ENCODE measurements at regions not wholly inside any gene's neighbourhood (a gene's known extent, or its start where the extent isn't known, plus 50 kb on each side); places are given as distances from the start of the nearest gene placed in this dataset.

DNA sequence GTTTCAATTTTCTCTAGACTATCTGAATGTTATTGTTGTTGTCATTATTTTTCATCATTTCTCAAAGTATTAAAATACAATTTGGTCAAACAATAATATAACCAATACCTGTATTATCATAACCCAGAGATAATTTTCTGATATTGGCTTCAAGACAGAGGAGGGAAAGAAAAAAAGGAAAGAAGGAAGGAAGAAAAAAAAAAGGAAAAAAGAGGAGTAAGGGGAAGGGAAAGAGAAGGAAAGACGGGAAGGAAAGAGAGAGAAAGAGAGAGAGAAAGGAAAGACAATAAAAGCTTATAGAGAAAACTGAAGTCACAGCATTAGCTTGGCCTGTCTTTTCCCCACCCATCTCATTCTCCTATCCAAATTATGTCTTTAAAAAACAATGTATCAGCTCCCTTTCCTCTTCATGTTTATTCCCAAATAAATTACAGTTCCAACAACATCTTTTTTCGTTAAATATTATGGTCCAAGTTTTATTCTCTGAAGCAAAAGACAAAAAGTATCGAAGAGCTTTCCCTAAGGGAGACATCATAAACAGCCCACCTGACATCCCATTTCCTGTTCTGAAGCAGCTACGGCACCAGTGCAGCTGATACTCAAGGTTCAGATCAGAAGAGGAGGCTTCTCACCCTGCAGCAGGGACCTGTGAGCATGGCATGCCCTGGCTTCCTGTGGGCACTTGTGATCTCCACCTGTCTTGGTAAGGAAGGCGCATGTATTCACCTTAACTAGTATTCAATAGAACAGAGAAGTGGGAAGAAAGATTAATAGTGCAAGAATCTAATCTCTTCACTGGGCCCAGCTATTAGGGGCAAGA lies 308.3 kb downstream of the DAD1 start:
- intact Hi-C loops (cut with DNase I; ENCODE audit: low total_unique reads) (no loop called here), in situ Hi-C loops (cut with MboI; ENCODE audit: low pct_ligation_motif_present in 1 of 4, low pct_unique_long_range_greater_than_20kb in 1 of 4, low sequenced_read_pairs in 3 of 4) (no loop called here)
- Histone ChIP-seq H3K27ac (no peak overlapping the region), H3K4me1 (no peaks in the 10 kb centered on the region), H3K4me3 (no peak overlapping the region), H3K9me3 (no peaks in the 10 kb centered on the region), H3K36me3 (no peaks in the 10 kb centered on the region), H3K27me3 (peaks cover 4% of the 10 kb centered on the region)
- TF ChIP-seq, protein P1, sequence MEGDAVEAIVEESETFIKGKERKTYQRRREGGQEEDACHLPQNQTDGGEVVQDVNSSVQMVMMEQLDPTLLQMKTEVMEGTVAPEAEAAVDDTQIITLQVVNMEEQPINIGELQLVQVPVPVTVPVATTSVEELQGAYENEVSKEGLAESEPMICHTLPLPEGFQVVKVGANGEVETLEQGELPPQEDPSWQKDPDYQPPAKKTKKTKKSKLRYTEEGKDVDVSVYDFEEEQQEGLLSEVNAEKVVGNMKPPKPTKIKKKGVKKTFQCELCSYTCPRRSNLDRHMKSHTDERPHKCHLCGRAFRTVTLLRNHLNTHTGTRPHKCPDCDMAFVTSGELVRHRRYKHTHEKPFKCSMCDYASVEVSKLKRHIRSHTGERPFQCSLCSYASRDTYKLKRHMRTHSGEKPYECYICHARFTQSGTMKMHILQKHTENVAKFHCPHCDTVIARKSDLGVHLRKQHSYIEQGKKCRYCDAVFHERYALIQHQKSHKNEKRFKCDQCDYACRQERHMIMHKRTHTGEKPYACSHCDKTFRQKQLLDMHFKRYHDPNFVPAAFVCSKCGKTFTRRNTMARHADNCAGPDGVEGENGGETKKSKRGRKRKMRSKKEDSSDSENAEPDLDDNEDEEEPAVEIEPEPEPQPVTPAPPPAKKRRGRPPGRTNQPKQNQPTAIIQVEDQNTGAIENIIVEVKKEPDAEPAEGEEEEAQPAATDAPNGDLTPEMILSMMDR (IDR thresholded peaks at IDR 0.05), result no peak
- TF ChIP-seq POLR2A (IDR thresholded peaks at IDR 0.05) (no peak), POLR2AphosphoS5 (IDR thresholded peaks at IDR 0.05) (no peak), EP300 (IDR thresholded peaks at IDR 0.05; ENCODE audit: low read depth) (no peak)
- DNase-seq, result no peak
- WGBS, 2 donors (ENCODE audit: low coverage in 1 of 2), result 65 to 88% methylated on average over 4 to 5 of the region's 5 CpGs

DNA sequence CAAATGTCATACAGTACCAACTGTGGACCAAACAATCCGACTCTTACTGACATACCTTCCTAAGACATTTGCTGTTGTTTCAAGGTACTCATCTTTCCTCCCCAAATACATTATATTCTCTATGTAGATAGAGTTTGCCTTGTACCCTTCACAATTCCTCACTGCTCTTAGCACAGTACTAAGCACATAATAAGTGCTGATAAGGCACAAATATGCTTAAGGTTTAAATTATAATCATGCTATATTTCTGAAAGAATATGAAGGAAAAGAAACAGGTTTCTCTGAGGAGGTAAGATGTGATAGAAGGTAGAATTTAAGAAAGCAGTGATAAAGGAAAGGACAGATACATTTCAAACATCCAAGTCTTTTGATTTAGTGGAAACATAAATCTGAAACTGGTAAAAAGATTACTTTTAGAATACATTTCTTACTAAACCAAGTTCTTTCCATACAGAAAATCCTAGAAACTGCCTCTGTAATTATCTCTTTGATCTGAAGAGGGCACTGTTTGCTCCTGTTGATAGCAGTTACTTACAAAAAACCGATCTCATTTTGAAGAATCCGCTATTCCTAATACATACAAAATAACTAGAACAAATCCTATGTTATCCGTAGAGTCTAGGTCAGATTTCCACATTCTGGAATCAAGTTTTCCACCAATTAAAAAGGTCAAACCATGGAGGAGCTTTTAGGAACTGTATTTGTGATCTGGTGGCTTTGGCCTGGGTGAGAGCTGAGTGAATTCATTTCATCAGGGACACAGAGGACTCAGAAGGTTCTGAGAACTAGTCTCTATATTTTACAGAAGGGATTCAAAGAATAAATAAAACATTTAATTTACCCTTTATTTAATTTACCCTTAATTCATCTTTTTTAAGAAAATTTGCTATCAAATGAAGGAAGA lies 311.9 kb downstream of the DAD1 start:
- intact Hi-C loops (cut with DNase I; ENCODE audit: low total_unique reads), result no loop called here
- TF ChIP-seq, protein P1 (IDR thresholded peaks at IDR 0.05), result peak; percentile 36 to 57 (median 44)
- no peak for TF ChIP-seq POLR2A (IDR thresholded peaks at IDR 0.05)
- TF ChIP-seq POLR2AphosphoS5 (IDR thresholded peaks at IDR 0.05), result no peak

DNA sequence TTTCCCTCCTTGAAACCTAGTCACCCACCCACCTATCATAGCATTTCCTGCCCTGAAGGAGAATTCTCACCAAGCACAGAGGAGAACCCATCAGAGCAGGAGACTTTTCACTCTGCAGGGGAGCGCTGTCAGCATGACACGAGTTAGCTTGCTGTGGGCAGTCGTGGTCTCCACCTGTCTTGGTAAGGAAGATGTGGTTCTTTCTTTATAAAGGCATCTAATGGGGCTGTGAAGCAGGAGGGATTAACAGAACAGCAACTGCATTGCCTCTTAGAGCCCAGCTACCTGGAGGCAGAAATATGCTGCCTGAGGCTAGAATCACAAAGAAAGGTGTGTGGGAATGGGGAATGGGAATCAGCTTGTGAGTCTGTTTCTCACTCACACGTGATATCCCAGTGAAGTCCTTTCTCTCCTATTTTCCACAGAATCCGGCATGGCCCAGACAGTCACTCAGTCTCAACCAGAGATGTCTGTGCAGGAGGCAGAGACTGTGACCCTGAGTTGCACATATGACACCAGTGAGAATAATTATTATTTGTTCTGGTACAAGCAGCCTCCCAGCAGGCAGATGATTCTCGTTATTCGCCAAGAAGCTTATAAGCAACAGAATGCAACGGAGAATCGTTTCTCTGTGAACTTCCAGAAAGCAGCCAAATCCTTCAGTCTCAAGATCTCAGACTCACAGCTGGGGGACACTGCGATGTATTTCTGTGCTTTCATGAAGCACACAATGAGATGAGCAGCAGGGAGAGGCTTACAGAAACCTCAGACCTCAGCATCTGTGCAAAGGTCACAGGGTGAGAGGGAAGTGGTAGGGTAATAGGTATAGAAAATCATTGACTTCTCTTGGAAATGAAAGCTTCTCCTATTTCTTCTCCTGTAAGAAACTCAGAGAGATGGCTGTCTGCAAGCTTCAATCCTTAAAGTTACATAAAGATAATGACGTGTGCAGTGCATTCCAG lies 316.9 kb downstream of the DAD1 start:
- no peak overlapping the region for H3K27ac ChIP-seq
- no peak for DNase-seq
- 72 to 80% methylated on average over 2 to 11 of the region's 11 CpGs for WGBS, 2 donors (ENCODE audit: low coverage in 1 of 2)
- intact Hi-C loops (cut with DNase I; ENCODE audit: low total_unique reads), result no loop called here
- in situ Hi-C loops (cut with MboI; ENCODE audit: low pct_ligation_motif_present in 1 of 4, low pct_unique_long_range_greater_than_20kb in 1 of 4, low sequenced_read_pairs in 3 of 4), result no loop called here
- H3K36me3 ChIP-seq, result no peaks in the 10 kb centered on the region
- TF ChIP-seq, protein P1 (IDR thresholded peaks at IDR 0.05), result no peak
- TF ChIP-seq EP300 (IDR thresholded peaks at IDR 0.05; ENCODE audit: low read depth), result no peak
- no peak for TF ChIP-seq POLR2A (IDR thresholded peaks at IDR 0.05)
- H3K4me1 ChIP-seq, result no peaks in the 10 kb centered on the region
- peaks cover 11% of the 10 kb centered on the region for H3K27me3 ChIP-seq
- H3K4me3 ChIP-seq, result no peak overlapping the region
- H3K9me3 ChIP-seq, result no peaks in the 10 kb centered on the region

More for the DNA sequence above, 311.9 kb downstream of the DAD1 start:
- in situ Hi-C loops (cut with MboI; ENCODE audit: low pct_ligation_motif_present in 1 of 4, low pct_unique_long_range_greater_than_20kb in 1 of 4, low sequenced_read_pairs in 3 of 4), result no loop called here
- Histone ChIP-seq H3K9me3 (no peaks in the 10 kb centered on the region), H3K4me1 (no peaks in the 10 kb centered on the region), H3K36me3 (no peaks in the 10 kb centered on the region), H3K27me3 (peaks cover 11% of the 10 kb centered on the region), H3K27ac (no peak overlapping the region), H3K4me3 (no peak overlapping the region)
- WGBS, 2 donors (ENCODE audit: low coverage in 1 of 2), result 24 to 52% methylated on average over 4 of the region's 4 CpGs
- DNase-seq, result no peak
